SK-N-SH (cell line): ENCODE measurements at regions not wholly inside any gene's neighbourhood (a gene's known extent, or its start where the extent isn't known, plus 50 kb on each side); places are given as distances from the start of the nearest gene placed in this dataset.
"Not testable (repeated sequence)": the region's sequence is repeated elsewhere in the genome, so short reads cannot be mapped to it uniquely, and the experiment has no call there.

ENCODE experiments used
- CHD2 ChIP-seq: fragments of 150-350 bp; IDR thresholded peaks from 2 replicates; pipeline ENCODE4 v1.6.1; 2018; ENCODE audit warnings: low read length; ENCODE audit not compliant: partially characterized antibody
- CTCF ChIP-seq: fragments of 200-600 bp; sonication (generic); IDR thresholded peaks from 2 replicates; pipeline ENCODE4 v1.6.1; 2017; ENCODE audit warnings: antibody characterized with exemption, mild to moderate bottlenecking, moderate library complexity
- EP300 ChIP-seq, 2 experiments: IDR thresholded peaks; 2 replicates each; pipeline versions ENCODE4 v1.4.0 to v1.6.1; 2012; ENCODE audit warnings: borderline replicate concordance in 1 of 2, low read depth in 1 of 2, low read length in 1 of 2
- EZH2phosphoT487 ChIP-seq: fragments of 200-600 bp; sonication (generic); IDR thresholded peaks from 2 replicates; pipeline ENCODE4 v1.6.1; 2017; ENCODE audit warnings: low read depth, mixed run types, mild to moderate bottlenecking, antibody characterized with exemption, moderate library complexity, borderline replicate concordance
- FOXM1 ChIP-seq: IDR thresholded peaks from 2 replicates; pipeline ENCODE4 v1.4.0; 2012; ENCODE audit warnings: low read depth, mild to moderate bottlenecking
- IRF3 ChIP-seq: fragments of 150-350 bp; IDR thresholded peaks from 2 replicates; pipeline ENCODE4 v1.6.1; 2016; ENCODE audit warnings: mild to moderate bottlenecking, low read depth, low read length
- JUND ChIP-seq: IDR thresholded peaks from 2 replicates; pipeline ENCODE4 v1.4.0; 2012
- MAX ChIP-seq: IDR thresholded peaks from 2 replicates; pipeline ENCODE4 v1.4.0; 2012; ENCODE audit warnings: low read depth
- MXI1 ChIP-seq: IDR thresholded peaks from 2 replicates; pipeline ENCODE4 v1.6.1; 2012; ENCODE audit warnings: mild to moderate bottlenecking, low read depth, low read length, improper control_type of control experiment
- NFIC ChIP-seq: IDR thresholded peaks from 2 replicates; pipeline ENCODE4 v1.4.0; 2012; ENCODE audit warnings: borderline replicate concordance
- NRF1 ChIP-seq: IDR thresholded peaks from 2 replicates; pipeline ENCODE4 v1.6.1; 2012; ENCODE audit warnings: low read depth, mild to moderate bottlenecking, low read length
- TAF1 ChIP-seq: IDR thresholded peaks from 2 replicates; pipeline ENCODE4 v1.6.1; 2012; ENCODE audit warnings: low read depth, mild to moderate bottlenecking, low read length, moderate library complexity, borderline replicate concordance
- ZBTB33 ChIP-seq: IDR thresholded peaks from 2 replicates; pipeline ENCODE4 v1.4.0; 2012; ENCODE audit warnings: low read depth, borderline replicate concordance
- TF ChIP-seq, protein P1 (sequence below): IDR thresholded peaks from 2 replicates; pipeline ENCODE4 v1.4.0; 2012; ENCODE audit warnings: low read depth, borderline replicate concordance

DNA sequence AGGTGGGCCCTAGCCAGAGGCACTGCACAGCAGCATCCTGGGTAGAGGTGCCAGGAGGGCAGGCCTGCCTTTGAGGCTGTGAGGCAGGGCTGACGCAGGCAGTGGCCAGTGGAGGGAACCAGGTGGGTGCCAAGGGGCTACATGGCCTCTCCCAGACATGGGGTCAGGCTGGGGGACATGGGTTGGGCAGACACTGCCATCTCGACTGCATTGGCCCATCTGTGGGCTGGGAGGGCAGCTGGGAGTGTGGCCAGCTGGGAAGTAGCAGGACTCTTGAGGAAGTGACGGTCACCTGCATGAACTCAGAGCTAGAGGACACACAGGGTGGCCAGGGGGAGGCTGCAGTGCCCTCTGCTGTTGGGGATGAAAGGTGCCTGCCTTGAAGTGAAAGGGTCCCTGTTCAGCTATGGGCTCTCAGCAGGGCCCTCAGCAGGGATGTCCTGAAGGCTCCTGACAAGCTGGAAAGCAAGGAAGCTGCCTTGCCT lies 294.6 kb downstream of the CCDC74A start:
- not testable (repeated sequence) for TF ChIP-seq ZBTB33; EZH2phosphoT487; MXI1; CTCF; FOXM1; IRF3; NFIC; TAF1; JUND; MAX; CHD2; EP300 (IDR thresholded peaks at IDR 0.05; ENCODE audit: borderline replicate concordance in 1 of 2, low read depth in 1 of 2, low read length in 1 of 2); NRF1
- TF ChIP-seq, protein P1, sequence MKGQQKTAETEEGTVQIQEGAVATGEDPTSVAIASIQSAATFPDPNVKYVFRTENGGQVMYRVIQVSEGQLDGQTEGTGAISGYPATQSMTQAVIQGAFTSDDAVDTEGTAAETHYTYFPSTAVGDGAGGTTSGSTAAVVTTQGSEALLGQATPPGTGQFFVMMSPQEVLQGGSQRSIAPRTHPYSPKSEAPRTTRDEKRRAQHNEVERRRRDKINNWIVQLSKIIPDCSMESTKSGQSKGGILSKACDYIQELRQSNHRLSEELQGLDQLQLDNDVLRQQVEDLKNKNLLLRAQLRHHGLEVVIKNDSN, result not testable (repeated sequence)
